ENCODE measurements at regions not wholly inside any gene's neighbourhood (a gene's known extent, or its start where the extent isn't known, plus 50 kb on each side); places are given as distances from the start of the nearest gene placed in this dataset.

DNA sequence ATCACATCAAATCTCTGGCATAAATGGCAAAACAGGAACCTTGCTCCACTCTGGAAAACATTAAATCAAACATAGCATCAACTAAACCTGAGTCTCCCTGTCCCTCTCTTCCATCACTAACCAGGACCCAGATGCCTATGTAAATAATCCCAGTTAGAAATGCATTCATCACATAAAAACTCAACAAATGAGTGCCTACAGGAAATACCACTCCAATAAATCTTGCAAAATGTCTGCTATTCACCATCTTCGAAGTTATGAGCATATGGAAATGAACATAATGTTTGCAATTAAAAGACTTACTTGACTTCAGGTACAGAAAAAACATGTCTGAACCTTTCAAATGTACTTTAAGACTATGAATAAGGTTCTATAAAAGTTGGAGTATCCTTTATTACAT lies 425.0 kb downstream of the CDH11 start:
- TF ChIP-seq, protein P1, sequence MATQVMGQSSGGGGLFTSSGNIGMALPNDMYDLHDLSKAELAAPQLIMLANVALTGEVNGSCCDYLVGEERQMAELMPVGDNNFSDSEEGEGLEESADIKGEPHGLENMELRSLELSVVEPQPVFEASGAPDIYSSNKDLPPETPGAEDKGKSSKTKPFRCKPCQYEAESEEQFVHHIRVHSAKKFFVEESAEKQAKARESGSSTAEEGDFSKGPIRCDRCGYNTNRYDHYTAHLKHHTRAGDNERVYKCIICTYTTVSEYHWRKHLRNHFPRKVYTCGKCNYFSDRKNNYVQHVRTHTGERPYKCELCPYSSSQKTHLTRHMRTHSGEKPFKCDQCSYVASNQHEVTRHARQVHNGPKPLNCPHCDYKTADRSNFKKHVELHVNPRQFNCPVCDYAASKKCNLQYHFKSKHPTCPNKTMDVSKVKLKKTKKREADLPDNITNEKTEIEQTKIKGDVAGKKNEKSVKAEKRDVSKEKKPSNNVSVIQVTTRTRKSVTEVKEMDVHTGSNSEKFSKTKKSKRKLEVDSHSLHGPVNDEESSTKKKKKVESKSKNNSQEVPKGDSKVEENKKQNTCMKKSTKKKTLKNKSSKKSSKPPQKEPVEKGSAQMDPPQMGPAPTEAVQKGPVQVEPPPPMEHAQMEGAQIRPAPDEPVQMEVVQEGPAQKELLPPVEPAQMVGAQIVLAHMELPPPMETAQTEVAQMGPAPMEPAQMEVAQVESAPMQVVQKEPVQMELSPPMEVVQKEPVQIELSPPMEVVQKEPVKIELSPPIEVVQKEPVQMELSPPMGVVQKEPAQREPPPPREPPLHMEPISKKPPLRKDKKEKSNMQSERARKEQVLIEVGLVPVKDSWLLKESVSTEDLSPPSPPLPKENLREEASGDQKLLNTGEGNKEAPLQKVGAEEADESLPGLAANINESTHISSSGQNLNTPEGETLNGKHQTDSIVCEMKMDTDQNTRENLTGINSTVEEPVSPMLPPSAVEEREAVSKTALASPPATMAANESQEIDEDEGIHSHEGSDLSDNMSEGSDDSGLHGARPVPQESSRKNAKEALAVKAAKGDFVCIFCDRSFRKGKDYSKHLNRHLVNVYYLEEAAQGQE (IDR thresholded peaks at IDR 0.05; ENCODE audit: insufficient replicate concordance, low read depth): no peak
- TF ChIP-seq, protein P2, sequence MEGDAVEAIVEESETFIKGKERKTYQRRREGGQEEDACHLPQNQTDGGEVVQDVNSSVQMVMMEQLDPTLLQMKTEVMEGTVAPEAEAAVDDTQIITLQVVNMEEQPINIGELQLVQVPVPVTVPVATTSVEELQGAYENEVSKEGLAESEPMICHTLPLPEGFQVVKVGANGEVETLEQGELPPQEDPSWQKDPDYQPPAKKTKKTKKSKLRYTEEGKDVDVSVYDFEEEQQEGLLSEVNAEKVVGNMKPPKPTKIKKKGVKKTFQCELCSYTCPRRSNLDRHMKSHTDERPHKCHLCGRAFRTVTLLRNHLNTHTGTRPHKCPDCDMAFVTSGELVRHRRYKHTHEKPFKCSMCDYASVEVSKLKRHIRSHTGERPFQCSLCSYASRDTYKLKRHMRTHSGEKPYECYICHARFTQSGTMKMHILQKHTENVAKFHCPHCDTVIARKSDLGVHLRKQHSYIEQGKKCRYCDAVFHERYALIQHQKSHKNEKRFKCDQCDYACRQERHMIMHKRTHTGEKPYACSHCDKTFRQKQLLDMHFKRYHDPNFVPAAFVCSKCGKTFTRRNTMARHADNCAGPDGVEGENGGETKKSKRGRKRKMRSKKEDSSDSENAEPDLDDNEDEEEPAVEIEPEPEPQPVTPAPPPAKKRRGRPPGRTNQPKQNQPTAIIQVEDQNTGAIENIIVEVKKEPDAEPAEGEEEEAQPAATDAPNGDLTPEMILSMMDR (IDR thresholded peaks at IDR 0.05; ENCODE audit: insufficient read depth, low read length): no peak

Measured in HL-60 (cell line).